Hepatocyte (in vitro differentiated cells): ENCODE measurements at regions not wholly inside any gene's neighbourhood (a gene's known extent, or its start where the extent isn't known, plus 50 kb on each side); places are given as distances from the start of the nearest gene placed in this dataset.

Experiments used
- DNase-seq: peaks from one replicate; pipeline ENCODE4 v3.0.0-alpha.2; 2016; ENCODE audit warnings: low spot score
- H2AFZ ChIP-seq: fragments of 200-600 bp; sonication (generic); 2 replicates; pipeline ENCODE4 v1.6.0; 2016; ENCODE audit warnings: antibody characterized with exemption, mild to moderate bottlenecking
- H3K27ac ChIP-seq: fragments of 200-600 bp; sonication (generic); 2 replicates; pipeline ENCODE4 v1.5.1; 2016; ENCODE audit warnings: mild to moderate bottlenecking
- H3K27me3 ChIP-seq: fragments of 200-600 bp; sonication (generic); 2 replicates; pipeline ENCODE4 v1.6.1; 2016
- H3K36me3 ChIP-seq: fragments of 200-600 bp; sonication (generic); replicated peaks from 2 replicates; pipeline ENCODE4 v1.5.1; 2016; ENCODE audit warnings: low read depth; ENCODE audit not compliant: insufficient read depth
- H3K4me1 ChIP-seq: fragments of 200-600 bp; sonication (generic); 2 replicates; pipeline ENCODE4 v1.5.1; 2016; ENCODE audit warnings: mild to moderate bottlenecking, moderate library complexity; ENCODE audit not compliant: insufficient read depth
- H3K4me2 ChIP-seq: fragments of 200-600 bp; sonication (generic); 2 replicates; pipeline ENCODE4 v1.6.0; 2016
- H3K4me3 ChIP-seq: fragments of 200-600 bp; sonication (generic); 2 replicates; pipeline ENCODE4 v1.5.1; 2016; ENCODE audit warnings: mild to moderate bottlenecking
- H3K79me2 ChIP-seq: fragments of 200-600 bp; sonication (generic); 2 replicates; pipeline ENCODE4 v1.6.0; 2017; ENCODE audit warnings: mild to moderate bottlenecking
- H3K9me2 ChIP-seq: fragments of 200-600 bp; sonication (generic); replicated peaks from 2 replicates; pipeline ENCODE4 v1.6.0; 2017; ENCODE audit warnings: mild to moderate bottlenecking; ENCODE audit not compliant: insufficient read depth
- H3K9me3 ChIP-seq: fragments of 200-600 bp; sonication (generic); 2 replicates; pipeline ENCODE4 v1.5.1; 2016; ENCODE audit warnings: low read depth, mild to moderate bottlenecking
- H4K20me1 ChIP-seq: fragments of 200-600 bp; sonication (generic); 2 replicates; pipeline ENCODE4 v1.6.0; 2016; ENCODE audit warnings: mild to moderate bottlenecking; ENCODE audit not compliant: insufficient read depth, poor library complexity, severe bottlenecking
- CTCF ChIP-seq: fragments of 200-600 bp; sonication (generic); IDR thresholded peaks from 2 replicates; pipeline ENCODE4 v1.5.1; 2016; ENCODE audit warnings: antibody characterized with exemption, mild to moderate bottlenecking; ENCODE audit not compliant: poor library complexity
- EZH2 ChIP-seq: fragments of 200-600 bp; sonication (generic); IDR thresholded peaks from 2 replicates; pipeline ENCODE4 v1.6.1; 2016; ENCODE audit warnings: antibody characterized with exemption, mild to moderate bottlenecking, borderline replicate concordance
- EZH2phosphoT487 ChIP-seq: fragments of 200-600 bp; sonication (generic); IDR thresholded peaks from one replicate; pipeline ENCODE4 v1.6.1; 2018; ENCODE audit warnings: antibody characterized with exemption, mild to moderate bottlenecking, low read depth, moderate library complexity; ENCODE audit not compliant: unreplicated experiment, severe bottlenecking
- WGBS: methylation state at CpG from one replicate; pipeline ENCODE4 v1.1.6; 2016; ENCODE audit warnings: low lambda C conversion rate; ENCODE audit errors: missing lambda C conversion rate; 5-methylcytosine and 5-hydroxymethylcytosine counted together

DNA sequence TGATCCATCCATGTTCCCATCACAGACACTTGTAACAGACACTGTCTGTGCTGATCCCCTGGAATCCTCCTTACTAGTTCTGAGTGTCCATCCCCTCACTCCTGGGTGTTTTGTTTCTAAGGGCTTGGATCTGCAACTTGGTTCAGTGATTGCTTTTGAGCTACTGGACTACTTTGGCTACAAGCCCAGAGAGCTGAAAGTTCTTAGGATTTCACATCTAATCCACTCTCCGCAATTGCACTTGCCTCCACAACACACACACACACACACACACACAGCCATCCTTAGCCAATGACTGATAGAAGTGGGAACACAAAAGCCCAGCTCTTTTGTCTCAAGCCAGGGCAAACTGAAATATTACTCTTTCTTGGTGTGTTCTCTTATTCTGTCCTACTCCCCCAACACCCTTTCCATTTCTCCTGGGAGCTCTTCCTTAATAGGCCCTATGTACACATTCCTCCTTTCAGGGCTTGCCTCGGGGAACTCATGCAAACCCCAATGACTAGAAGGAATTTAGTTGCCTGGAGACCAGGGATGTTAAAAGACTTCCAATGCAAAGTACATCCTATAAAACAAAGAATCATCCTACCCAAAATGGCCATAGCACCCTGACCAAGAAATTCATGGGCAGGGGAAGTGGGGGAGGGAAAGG lies 206.1 kb upstream of the UBE2E2 start:
- Histone ChIP-seq H3K79me2 (no peaks in the 10 kb centered on the region), H3K9me2 (no peaks in the 10 kb centered on the region), H2AFZ (no peak overlapping the region), H3K27ac (no peak overlapping the region), H3K4me2 (no peak overlapping the region), H4K20me1 (no peaks in the 10 kb centered on the region), H3K4me1 (no peaks in the 10 kb centered on the region), H3K36me3 (no peaks in the 10 kb centered on the region), H3K4me3 (no peak overlapping the region), H3K27me3 (no peaks in the 10 kb centered on the region), H3K9me3 (no peaks in the 10 kb centered on the region)
- TF ChIP-seq CTCF (no peak), EZH2phosphoT487 (no peak), EZH2 (no peak)
- 55% methylated on average over 2 of the region's 2 CpGs for WGBS
- no peak for DNase-seq

DNA sequence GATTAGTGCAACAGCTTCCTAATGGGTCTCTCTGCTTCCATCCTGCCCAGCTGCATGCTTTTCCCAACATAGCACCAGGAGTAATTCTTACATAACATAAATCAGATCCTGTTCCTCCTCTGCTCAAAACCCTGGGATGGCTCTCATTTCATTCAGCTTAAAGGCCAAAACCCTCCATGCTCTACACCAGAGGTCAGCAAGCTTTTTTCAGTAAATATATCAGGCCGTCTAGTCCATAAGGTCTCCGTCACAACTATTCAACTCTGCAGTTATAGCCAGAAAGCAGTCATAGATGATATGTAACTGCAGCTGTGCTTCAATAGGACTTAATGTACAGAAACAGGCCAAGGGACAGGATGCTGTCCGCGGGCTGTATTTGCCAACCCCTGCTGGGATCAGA lies 202.8 kb upstream of the UBE2E2 start:
- Histone ChIP-seq H3K79me2 (no peaks in the 10 kb centered on the region), H3K27me3 (no peaks in the 10 kb centered on the region), H3K4me1 (peaks cover 2% of the 10 kb centered on the region), H4K20me1 (no peaks in the 10 kb centered on the region), H2AFZ (no peak overlapping the region), H3K9me2 (no peaks in the 10 kb centered on the region), H3K36me3 (no peaks in the 10 kb centered on the region), H3K9me3 (no peaks in the 10 kb centered on the region), H3K4me2 (no peak overlapping the region), H3K4me3 (no peak overlapping the region), H3K27ac (no peak overlapping the region)
- DNase-seq = no peak
- no peak for TF ChIP-seq EZH2
- TF ChIP-seq CTCF = no peak
- TF ChIP-seq EZH2phosphoT487 = no peak
- WGBS = 94% methylated on average over 4 of the region's 4 CpGs

GRCh38 chr3:23002151-23002550 lies 201.0 kb upstream of the UBE2E2 start:
- 100% methylated on average over 1 of the region's 1 CpG for WGBS
- DNase-seq = no peak
- no peak for TF ChIP-seq EZH2
- no peak for TF ChIP-seq CTCF
- TF ChIP-seq EZH2phosphoT487 = no peak

More at GRCh38 chr3:23002151-23002550, 201.0 kb upstream of the UBE2E2 start:
- Histone ChIP-seq H3K9me3 (no peaks in the 10 kb centered on the region), H3K4me3 (no peak overlapping the region), H3K4me2 (no peak overlapping the region), H3K27ac (no peak overlapping the region), H3K4me1 (peaks cover 7% of the 10 kb centered on the region), H3K36me3 (no peaks in the 10 kb centered on the region), H3K79me2 (no peaks in the 10 kb centered on the region), H2AFZ (no peak overlapping the region), H4K20me1 (no peaks in the 10 kb centered on the region), H3K27me3 (no peaks in the 10 kb centered on the region), H3K9me2 (no peaks in the 10 kb centered on the region)
